OCI-M1 (cell line): ENCODE measurements at regions not wholly inside any gene's neighbourhood (a gene's known extent, or its start where the extent isn't known, plus 50 kb on each side); places are given as distances from the start of the nearest gene placed in this dataset.

Experiments used
- DNase-seq: peaks from one replicate; lab custom pipeline; 2025; lab: John Stamatoyannopoulos, UW

DNA sequence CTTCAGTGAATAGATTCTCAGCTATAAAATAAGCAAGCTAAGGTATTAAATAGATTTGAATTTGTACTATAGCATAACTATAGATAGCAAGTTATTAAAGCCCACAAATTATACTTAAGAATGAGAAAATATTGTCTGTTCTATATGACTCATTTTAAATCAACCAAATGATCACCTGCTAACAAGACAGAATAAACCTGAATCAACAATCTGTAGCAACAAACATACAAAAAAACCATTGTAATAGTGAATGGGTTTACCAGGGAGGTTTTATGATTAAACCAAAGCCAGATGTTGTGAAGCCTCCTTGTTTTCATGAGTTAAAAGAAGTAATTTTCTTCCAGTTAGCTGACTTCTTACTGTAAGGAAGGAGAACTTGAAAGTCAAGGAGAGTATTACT, 71.9 kb upstream of the HTR1B start:
- no peak for DNase-seq

- DNase-seq, result no peak
Measured at GRCh38 chr6:77536701-77537100, 73.4 kb upstream of the HTR1B start.

GRCh38 chr6:77543601-77544000, 80.3 kb upstream of the HTR1B start:
- DNase-seq, result peak; percentile 32

DNA sequence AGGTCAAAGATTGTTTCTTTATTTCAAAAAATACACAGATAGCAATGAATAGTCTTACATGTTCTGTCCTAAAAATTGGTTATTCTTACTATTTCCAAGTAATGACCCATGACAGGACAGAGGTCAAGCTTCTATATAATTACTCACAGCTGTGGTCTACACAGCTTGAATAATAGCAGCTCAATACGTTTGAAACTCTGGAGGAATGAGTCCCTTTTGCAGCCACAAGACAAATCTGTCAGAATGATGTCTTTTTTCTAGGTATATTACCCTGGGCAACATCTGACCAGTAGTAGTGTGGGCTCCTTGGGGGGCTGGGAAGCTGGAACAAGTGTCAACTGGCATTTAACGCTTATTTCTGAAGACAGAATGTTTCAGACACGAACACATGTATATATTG, 84.9 kb upstream of the HTR1B start:
- DNase-seq, result no peak

GRCh38 chr6:77548662-77549366, 85.5 kb upstream of the HTR1B start:
- no peak for DNase-seq

DNA sequence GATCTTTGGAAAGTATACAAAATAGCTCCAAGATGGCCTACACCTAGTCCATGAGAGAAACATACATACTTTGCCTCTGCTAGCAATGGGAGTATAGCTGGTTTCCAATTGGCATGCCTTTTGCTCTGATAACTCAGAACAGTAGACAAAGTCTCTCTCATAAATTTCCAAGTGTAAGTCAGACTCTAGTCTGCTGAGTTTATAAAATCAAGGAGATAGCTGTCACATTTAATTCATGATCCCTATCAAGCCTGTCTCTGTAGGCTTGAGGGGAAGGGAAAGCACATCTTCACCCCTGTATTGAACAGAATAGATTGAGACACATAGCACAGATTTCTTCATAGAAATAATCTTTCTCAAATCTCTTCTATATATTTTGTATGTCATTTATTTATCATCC, 87.8 kb upstream of the HTR1B start:
- no peak for DNase-seq

GRCh38 chr6:77561768-77562314, 91.0 kb upstream of the MEI4 start:
- no peak for DNase-seq

GRCh38 chr6:77565370-77565769, 87.5 kb upstream of the MEI4 start:
- DNase-seq, result no peak

- no peak for DNase-seq
Measured at GRCh38 chr6:77566235-77566634, 86.6 kb upstream of the MEI4 start.

DNA sequence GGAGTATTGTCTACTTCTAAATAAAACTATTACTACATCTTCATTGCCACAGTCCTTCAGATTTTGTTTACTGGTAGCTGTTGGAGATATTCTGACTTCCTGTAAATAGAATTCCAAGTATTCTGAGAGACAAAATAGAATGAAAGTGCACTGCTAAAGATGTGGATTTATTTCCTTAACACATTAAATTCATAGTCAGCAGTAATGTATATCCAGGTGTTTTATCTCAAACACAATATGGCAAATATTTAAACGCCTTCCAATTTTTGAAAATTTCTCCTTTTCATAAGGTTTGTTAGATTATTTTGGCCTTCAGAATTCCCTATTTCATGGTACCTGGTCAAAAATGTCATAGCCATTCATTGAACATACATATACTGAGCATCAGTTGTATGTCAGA, 84.3 kb upstream of the MEI4 start:
- no peak for DNase-seq

DNA sequence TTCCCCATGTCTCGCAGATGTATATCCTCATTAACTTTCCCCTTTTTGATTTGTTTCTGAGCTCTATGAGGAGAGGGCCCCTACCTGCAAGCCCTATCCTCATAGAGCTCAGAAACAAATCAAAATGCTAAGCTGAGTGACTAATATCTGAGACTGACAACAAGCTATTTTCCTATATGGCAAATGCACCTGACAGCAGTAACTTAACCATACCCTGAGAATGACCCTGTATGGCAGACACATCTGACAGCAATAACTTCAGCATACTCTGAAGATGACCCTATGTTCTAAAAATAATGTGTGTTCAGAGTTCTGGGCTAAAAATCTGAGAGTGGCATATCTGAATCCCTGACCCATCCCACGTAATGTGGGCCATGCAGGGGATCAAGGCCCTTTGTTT, 79.0 kb upstream of the MEI4 start:
- DNase-seq, result no peak

DNA sequence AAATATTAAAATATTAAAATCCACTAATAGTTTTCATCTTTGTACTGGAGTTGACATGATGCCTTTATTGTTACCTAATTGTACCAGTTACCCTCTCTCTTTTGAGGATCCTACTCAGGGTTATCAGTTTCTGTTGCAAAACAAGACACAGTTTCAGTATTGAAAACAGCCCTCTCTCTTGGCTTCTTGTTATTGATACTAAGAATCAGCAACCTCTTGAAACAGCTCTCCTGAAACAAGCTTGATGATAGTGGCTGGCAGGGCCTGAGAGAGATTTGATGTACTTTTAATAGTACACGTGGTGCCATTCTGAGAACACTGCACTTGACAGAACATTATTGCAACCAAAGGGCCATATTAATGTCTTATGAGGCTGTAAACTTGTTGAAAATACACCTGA, 64.9 kb upstream of the MEI4 start:
- DNase-seq, result no peak
